Erythroblast (primary cell): ENCODE measurements at regions not wholly inside any gene's neighbourhood (a gene's known extent, or its start where the extent isn't known, plus 50 kb on each side); places are given as distances from the start of the nearest gene placed in this dataset.

ENCODE experiments used
- DNase-seq, 2 experiments: peaks; one replicate each; lab custom pipeline; 2025; lab: John Stamatoyannopoulos, UW
- GATA1 ChIP-seq: IDR thresholded peaks from 2 replicates; pipeline ENCODE4 v1.6.1; 2011; ENCODE audit warnings: low read depth, mild to moderate bottlenecking, control low read depth, low read length, moderate library complexity
- POLR2A ChIP-seq: IDR thresholded peaks from 2 replicates; pipeline ENCODE4 v1.6.1; 2011; ENCODE audit warnings: mild to moderate bottlenecking, low read length

GRCh38 chr15:39079296-39079847 lies 501.5 kb upstream of the THBS1 start:
- DNase-seq = no peak
- TF ChIP-seq GATA1 (no peak), POLR2A (no peak)

DNA sequence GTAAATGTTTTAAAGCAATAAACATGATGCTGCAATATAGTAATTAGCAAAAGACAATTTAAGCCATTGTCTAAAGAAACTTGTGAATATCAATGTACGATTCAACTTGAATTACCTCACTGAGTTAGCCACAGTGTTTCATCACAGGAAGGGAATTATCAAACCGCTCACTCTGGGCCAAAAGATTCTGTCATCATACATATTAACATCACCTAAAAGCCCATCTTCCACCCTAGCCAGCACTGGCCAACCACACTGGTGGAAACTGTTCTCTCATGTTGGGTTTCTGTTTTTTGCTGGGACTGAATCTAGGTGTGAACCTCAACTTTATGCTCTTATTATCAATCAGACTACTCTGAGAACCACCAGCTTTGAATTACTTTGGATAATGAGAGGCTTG lies 497.7 kb upstream of the THBS1 start:
- DNase-seq = no peak
- TF ChIP-seq POLR2A = no peak
- TF ChIP-seq GATA1 = no peak

GRCh38 chr15:39084674-39085530 lies 496.0 kb upstream of the THBS1 start:
- TF ChIP-seq GATA1 = no peak
- no peak for TF ChIP-seq POLR2A
- DNase-seq = no peak

- DNase-seq = no peak
- TF ChIP-seq GATA1 (no peak), POLR2A (no peak)
Observed at GRCh38 chr15:39086641-39087040, 494.2 kb upstream of the THBS1 start.

- DNase-seq = no peak
- TF ChIP-seq GATA1 (no peak), POLR2A (no peak)
Observed at GRCh38 chr15:39088156-39088555, 492.7 kb upstream of the THBS1 start.

DNA sequence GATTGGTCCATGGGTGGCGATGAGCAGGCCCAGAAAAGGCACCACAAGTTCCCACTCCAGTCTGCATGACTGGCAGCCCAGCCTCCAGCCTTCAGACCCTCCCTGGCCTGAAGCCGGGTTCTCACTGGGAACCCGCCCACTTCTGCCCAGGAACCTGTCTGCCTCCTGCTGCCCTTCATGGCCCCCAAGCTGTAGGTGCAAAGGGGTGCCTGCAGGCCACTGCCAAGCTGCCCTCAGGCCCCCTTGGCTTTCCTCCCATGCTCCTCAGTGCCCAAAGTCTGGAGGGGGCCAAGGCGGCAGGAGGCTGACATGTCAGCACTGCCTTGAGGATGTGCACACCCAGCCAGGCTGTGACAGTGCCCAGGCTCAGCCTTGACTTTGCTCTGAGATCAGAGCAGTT lies 488.5 kb upstream of the THBS1 start:
- no peak for DNase-seq
- no peak for TF ChIP-seq POLR2A
- TF ChIP-seq GATA1 = no peak

DNA sequence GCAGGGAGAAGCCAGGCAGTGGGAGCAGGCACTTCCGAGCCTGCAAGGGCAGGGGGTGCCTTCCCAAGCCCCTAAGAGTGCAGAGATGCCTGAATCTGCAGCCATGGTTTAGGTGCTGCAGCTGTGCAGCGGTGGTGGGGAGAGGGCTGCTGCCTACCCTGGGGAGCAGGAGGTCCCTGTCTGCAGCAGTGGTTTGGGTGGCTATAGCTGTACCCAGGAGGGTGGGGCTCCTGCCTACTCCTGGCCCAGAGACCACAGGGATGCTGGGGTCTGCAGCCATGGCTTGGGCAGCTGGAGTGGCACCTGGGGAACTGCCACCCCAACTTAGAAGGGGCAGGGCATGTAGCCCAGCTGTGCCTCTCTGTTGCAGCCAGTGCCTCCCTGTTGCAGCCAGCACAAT lies 488.1 kb upstream of the THBS1 start:
- DNase-seq = no peak

GRCh38 chr15:39094116-39094515 lies 486.8 kb upstream of the THBS1 start:
- TF ChIP-seq GATA1 (no peak), POLR2A (no peak)

More for the DNA sequence above, 488.1 kb upstream of the THBS1 start:
- TF ChIP-seq POLR2A (no peak), GATA1 (no peak)

GRCh38 chr15:39095218-39095879 lies 485.5 kb upstream of the THBS1 start:
- no peak for TF ChIP-seq POLR2A
- no peak for TF ChIP-seq GATA1
- DNase-seq = no peak

More at GRCh38 chr15:39094116-39094515, 486.8 kb upstream of the THBS1 start:
- no peak for DNase-seq

DNA sequence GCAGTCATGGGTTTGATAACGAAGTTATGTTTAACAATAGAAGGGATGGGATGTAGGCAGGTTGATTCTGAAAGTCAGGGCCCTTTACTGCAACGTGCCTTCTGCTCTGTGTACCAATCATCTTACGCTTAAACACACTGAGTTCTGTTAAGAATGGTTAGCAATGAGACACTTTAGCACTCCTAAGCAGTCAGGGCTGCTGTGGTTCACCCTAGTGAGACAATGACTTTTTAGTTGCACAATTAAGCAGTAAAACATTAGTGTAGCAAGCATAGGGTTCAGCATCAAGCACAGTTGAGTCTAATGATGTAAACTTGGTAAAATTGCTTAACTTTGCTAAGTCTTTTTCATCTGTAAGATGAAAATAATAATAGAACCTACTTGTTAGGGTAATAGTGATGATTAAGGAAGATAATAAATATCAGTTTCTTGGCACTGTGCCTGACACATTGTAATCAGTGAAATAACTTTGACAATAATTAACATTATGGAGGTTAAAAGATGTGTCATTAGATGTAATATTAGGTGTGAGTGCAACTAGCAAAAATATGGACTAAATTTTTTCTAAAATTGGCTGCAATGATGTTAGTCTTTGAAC lies 484.2 kb upstream of the THBS1 start:
- DNase-seq = no peak
- TF ChIP-seq GATA1 = no peak
- TF ChIP-seq POLR2A = no peak

DNA sequence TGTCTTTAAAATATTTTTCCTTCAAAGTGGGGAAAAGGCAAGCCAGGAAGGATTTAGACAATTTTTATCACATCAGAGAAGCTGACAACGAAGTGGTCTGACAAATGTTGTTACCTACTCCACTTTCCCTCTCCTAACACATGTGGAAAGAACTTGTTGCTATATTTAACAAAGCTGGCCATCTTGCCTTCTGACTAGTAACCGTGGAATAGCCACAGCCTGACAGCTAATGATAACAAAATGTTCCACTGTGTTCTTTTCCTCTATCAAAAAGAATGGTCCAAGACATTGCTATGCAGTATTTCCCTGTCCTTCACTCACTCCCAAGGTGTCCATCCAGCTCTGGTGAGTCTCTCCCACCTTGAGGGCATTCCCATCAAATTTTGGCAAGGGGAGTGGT lies 481.4 kb upstream of the THBS1 start:
- no peak for DNase-seq
- TF ChIP-seq GATA1 (no peak), POLR2A (no peak)

- TF ChIP-seq GATA1 = no peak
- no peak for TF ChIP-seq POLR2A
- DNase-seq = no peak
Observed at GRCh38 chr15:39100106-39100660, 480.7 kb upstream of the THBS1 start.

GRCh38 chr15:39102431-39102830 lies 478.4 kb upstream of the THBS1 start:
- no peak for TF ChIP-seq GATA1
- TF ChIP-seq POLR2A = no peak
- DNase-seq = no peak

- TF ChIP-seq GATA1 = no peak
- DNase-seq = no peak
Observed at GRCh38 chr15:39106950-39107349, 473.9 kb upstream of the THBS1 start.
